ENCODE measurements at regions not wholly inside any gene's neighbourhood (a gene's known extent, or its start where the extent isn't known, plus 50 kb on each side); places are given as distances from the start of the nearest gene placed in this dataset.

GRCh38 chr18:75558790-75559189, 131.3 kb upstream of the SMIM21 start:
- TF ChIP-seq CTCF (conservative IDR thresholded peaks at IDR 0.05) (no peak), EZH2 (IDR thresholded peaks at IDR 0.05; ENCODE audit: low read depth) (no peak)
